SJSA1 (cell line): ENCODE measurements at regions not wholly inside any gene's neighbourhood (a gene's known extent, or its start where the extent isn't known, plus 50 kb on each side); places are given as distances from the start of the nearest gene placed in this dataset.

Experiments used
- DNase-seq, 2 experiments: peaks; one replicate each; pipeline ENCODE4 v3.0.0-alpha.2; 2015 to 2020; ENCODE audit warnings: low spot score in 2 of 2, low read depth in 1 of 2
- H3K27ac ChIP-seq: fragments of 250-450 bp; sonication (Bioruptor Pico); 2 replicates; pipeline ENCODE4 v1.5.1; 2020; ENCODE audit warnings: mild to moderate bottlenecking, moderate library complexity
- H3K27me3 ChIP-seq: fragments of 250-450 bp; sonication (Bioruptor Pico); replicated peaks from 2 replicates; pipeline ENCODE4 v1.5.1; 2020; ENCODE audit warnings: mild to moderate bottlenecking, moderate library complexity
- H3K36me3 ChIP-seq: fragments of 250-450 bp; sonication (Bioruptor Pico); 2 replicates; pipeline ENCODE4 v1.5.1; 2020; ENCODE audit warnings: mild to moderate bottlenecking
- H3K4me1 ChIP-seq: fragments of 250-450 bp; sonication (Bioruptor Pico); replicated peaks from 2 replicates; pipeline ENCODE4 v1.6.1; 2021; ENCODE audit warnings: mild to moderate bottlenecking
- H3K4me3 ChIP-seq: fragments of 250-450 bp; sonication (Bioruptor Pico); 2 replicates; pipeline ENCODE4 v1.5.1; 2020; ENCODE audit warnings: mild to moderate bottlenecking
- H3K9me3 ChIP-seq: fragments of 250-450 bp; sonication (Bioruptor Pico); replicated peaks from 2 replicates; pipeline ENCODE4 v1.5.1; 2020; ENCODE audit warnings: mild to moderate bottlenecking

- peaks cover 4% of the 10 kb centered on the region; the same call in 1 of the 2 replicates for H3K27me3 ChIP-seq
- H3K4me1 ChIP-seq: no peaks in the 10 kb centered on the region
- H3K36me3 ChIP-seq: no peaks in the 10 kb centered on the region
- no peak overlapping the region for H3K4me3 ChIP-seq
- no peak for DNase-seq
- H3K27ac ChIP-seq: no peak overlapping the region
- H3K9me3 ChIP-seq: no peaks in the 10 kb centered on the region
Observed at GRCh38 chr7:94258418-94259300, 136.0 kb upstream of the COL1A2 start.

GRCh38 chr7:94261067-94261466 lies 133.6 kb upstream of the COL1A2 start:
- Histone ChIP-seq H3K27me3 (peaks cover 4% of the 10 kb centered on the region; the same call in 1 of the 2 replicates), H3K4me3 (no peak overlapping the region), H3K9me3 (no peaks in the 10 kb centered on the region), H3K4me1 (no peaks in the 10 kb centered on the region), H3K36me3 (no peaks in the 10 kb centered on the region), H3K27ac (no peak overlapping the region)
- no peak for DNase-seq

GRCh38 chr7:94264756-94265155 lies 129.9 kb upstream of the COL1A2 start:
- Histone ChIP-seq H3K9me3 (no peaks in the 10 kb centered on the region), H3K27ac (no peak overlapping the region), H3K4me3 (no peak overlapping the region), H3K27me3 (no peaks in the 10 kb centered on the region), H3K4me1 (no peaks in the 10 kb centered on the region), H3K36me3 (no peaks in the 10 kb centered on the region)
- DNase-seq: no peak

GRCh38 chr7:94265456-94265855 lies 129.2 kb upstream of the COL1A2 start:
- Histone ChIP-seq H3K27ac (no peak overlapping the region), H3K4me1 (no peaks in the 10 kb centered on the region), H3K9me3 (no peaks in the 10 kb centered on the region), H3K27me3 (no peaks in the 10 kb centered on the region), H3K4me3 (no peak overlapping the region), H3K36me3 (no peaks in the 10 kb centered on the region)
- no peak for DNase-seq

GRCh38 chr7:94266238-94266644 lies 128.5 kb upstream of the COL1A2 start:
- H3K9me3 ChIP-seq: no peaks in the 10 kb centered on the region
- no peak for DNase-seq
- H3K27ac ChIP-seq: no peak overlapping the region
- no peaks in the 10 kb centered on the region; the same call in 1 of the 2 replicates for H3K27me3 ChIP-seq
- H3K4me3 ChIP-seq: no peak overlapping the region
- H3K36me3 ChIP-seq: no peaks in the 10 kb centered on the region
- H3K4me1 ChIP-seq: no peaks in the 10 kb centered on the region

GRCh38 chr7:94270772-94271171 lies 123.9 kb upstream of the COL1A2 start:
- no peaks in the 10 kb centered on the region for H3K9me3 ChIP-seq
- no peaks in the 10 kb centered on the region for H3K4me1 ChIP-seq
- no peaks in the 10 kb centered on the region; the same call in 1 of the 2 replicates for H3K27me3 ChIP-seq
- DNase-seq: no peak
- no peak overlapping the region for H3K27ac ChIP-seq
- no peak overlapping the region for H3K4me3 ChIP-seq
- no peaks in the 10 kb centered on the region for H3K36me3 ChIP-seq

- Histone ChIP-seq H3K36me3 (no peaks in the 10 kb centered on the region), H3K4me3 (no peak overlapping the region), H3K27ac (no peak overlapping the region), H3K4me1 (no peaks in the 10 kb centered on the region), H3K9me3 (no peaks in the 10 kb centered on the region), H3K27me3 (no peaks in the 10 kb centered on the region; the same call in 1 of the 2 replicates)
- DNase-seq: no peak
Observed at GRCh38 chr7:94272821-94273583, 121.7 kb upstream of the COL1A2 start.

DNA sequence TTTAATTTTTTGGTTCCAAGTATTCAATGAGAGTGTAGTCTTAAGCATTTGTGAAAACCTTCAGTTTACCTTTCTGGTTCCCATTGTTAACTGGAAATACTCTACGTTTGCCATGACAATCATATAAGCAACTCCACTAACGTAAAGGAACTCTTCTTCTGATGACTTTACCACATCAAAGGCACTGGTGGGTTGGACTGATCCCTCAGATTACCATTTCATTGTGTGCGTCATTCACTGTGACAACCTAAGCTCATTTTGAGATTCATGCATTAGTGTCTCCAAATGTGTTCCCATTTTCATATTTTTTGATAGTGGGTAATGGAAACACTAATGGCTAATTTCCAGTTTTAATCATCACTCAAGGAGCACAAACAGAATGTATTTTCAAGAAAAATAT lies 119.9 kb upstream of the COL1A2 start:
- no peaks in the 10 kb centered on the region; the same call in 1 of the 2 replicates for H3K27me3 ChIP-seq
- no peaks in the 10 kb centered on the region for H3K9me3 ChIP-seq
- no peak overlapping the region for H3K27ac ChIP-seq
- H3K4me3 ChIP-seq: no peak overlapping the region
- H3K36me3 ChIP-seq: no peaks in the 10 kb centered on the region
- no peak for DNase-seq
- H3K4me1 ChIP-seq: no peaks in the 10 kb centered on the region

- Histone ChIP-seq H3K4me3 (no peak overlapping the region), H3K27ac (no peak overlapping the region; the same call in 1 of the 2 replicates), H3K36me3 (no peaks in the 10 kb centered on the region), H3K9me3 (no peaks in the 10 kb centered on the region), H3K4me1 (no peaks in the 10 kb centered on the region), H3K27me3 (no peaks in the 10 kb centered on the region)
- DNase-seq: no peak
Observed at GRCh38 chr7:94276027-94276426, 118.7 kb upstream of the COL1A2 start.

- H3K4me1 ChIP-seq: no peaks in the 10 kb centered on the region
- H3K27ac ChIP-seq: no peak overlapping the region
- H3K4me3 ChIP-seq: no peak overlapping the region
- no peaks in the 10 kb centered on the region for H3K9me3 ChIP-seq
- peak in 1 of 2 experiments; percentile 47 for DNase-seq
- H3K36me3 ChIP-seq: no peaks in the 10 kb centered on the region
- H3K27me3 ChIP-seq: no peaks in the 10 kb centered on the region
Observed at GRCh38 chr7:94276795-94277194, 117.9 kb upstream of the COL1A2 start.

- Histone ChIP-seq H3K4me3 (no peak overlapping the region), H3K27ac (no peak overlapping the region), H3K4me1 (no peaks in the 10 kb centered on the region), H3K9me3 (no peaks in the 10 kb centered on the region), H3K27me3 (no peaks in the 10 kb centered on the region), H3K36me3 (no peaks in the 10 kb centered on the region)
- no peak for DNase-seq
Observed at GRCh38 chr7:94277236-94277635, 117.5 kb upstream of the COL1A2 start.

DNA sequence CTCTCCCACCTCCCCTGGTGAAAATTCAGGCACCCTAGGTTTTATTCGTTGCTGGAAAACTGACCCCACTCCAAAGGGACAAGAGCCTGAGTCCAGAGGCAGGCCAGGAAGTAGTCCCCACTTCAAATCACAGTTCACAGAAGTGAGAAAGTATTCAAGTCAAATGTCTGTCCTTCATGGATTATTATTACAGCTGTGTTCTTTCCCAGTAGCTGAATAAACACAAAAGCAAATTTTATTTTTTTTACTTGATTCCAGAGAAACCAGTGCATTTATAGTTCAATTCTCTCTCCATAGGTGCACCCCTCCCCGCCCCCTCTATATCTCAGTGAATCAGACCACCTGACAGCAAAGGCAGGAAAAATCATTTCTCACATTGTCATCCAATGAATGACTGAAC lies 113.8 kb upstream of the COL1A2 start:
- H3K36me3 ChIP-seq: no peaks in the 10 kb centered on the region
- no peaks in the 10 kb centered on the region for H3K27me3 ChIP-seq
- H3K4me3 ChIP-seq: no peak overlapping the region
- no peaks in the 10 kb centered on the region for H3K9me3 ChIP-seq
- H3K27ac ChIP-seq: no peak overlapping the region
- H3K4me1 ChIP-seq: no peaks in the 10 kb centered on the region
- DNase-seq: no peak

GRCh38 chr7:94284104-94284503 lies 110.6 kb upstream of the COL1A2 start:
- no peak for DNase-seq
- Histone ChIP-seq H3K36me3 (no peaks in the 10 kb centered on the region), H3K4me3 (no peak overlapping the region), H3K9me3 (no peaks in the 10 kb centered on the region), H3K4me1 (no peaks in the 10 kb centered on the region; the same call in 1 of the 2 replicates), H3K27ac (no peak overlapping the region), H3K27me3 (no peaks in the 10 kb centered on the region)

- H3K4me1 ChIP-seq: no peaks in the 10 kb centered on the region; the same call in 1 of the 2 replicates
- no peak for DNase-seq
- H3K9me3 ChIP-seq: no peaks in the 10 kb centered on the region
- no peaks in the 10 kb centered on the region for H3K27me3 ChIP-seq
- H3K27ac ChIP-seq: no peak overlapping the region
- no peak overlapping the region for H3K4me3 ChIP-seq
- H3K36me3 ChIP-seq: no peaks in the 10 kb centered on the region
Observed at GRCh38 chr7:94286111-94286510, 108.6 kb upstream of the COL1A2 start.
